Liver (tissue), 8 donors: ENCODE measurements at regions not wholly inside any gene's neighbourhood (a gene's known extent, or its start where the extent isn't known, plus 50 kb on each side); places are given as distances from the start of the nearest gene placed in this dataset.
"Not testable (repeated sequence)": the region's sequence is repeated elsewhere in the genome, so short reads cannot be mapped to it uniquely, and the experiment has no call there.

Source experiments
- DNase-seq: peaks from one replicate; pipeline ENCODE4 v3.0.0-alpha.2; 2017; ENCODE audit warnings: low spot score
- H3K27ac ChIP-seq, 2 donors: one replicate each; pipeline ENCODE4 v1.7.0; 2013; ENCODE audit warnings: inconsistent platforms in 2 of 2, low read length in 2 of 2, control low read depth in 1 of 2, low read depth in 1 of 2, mild to moderate bottlenecking in 1 of 2
- H3K27me3 ChIP-seq, 4 donors: one replicate each; pipeline versions ENCODE4 v1.6.1 to v1.7.0; 2013; ENCODE audit warnings: low read length in 3 of 4, inconsistent platforms in 1 of 4, mild to moderate bottlenecking in 1 of 4, moderate library complexity in 1 of 4; ENCODE audit not compliant: control insufficient read depth in 4 of 4, insufficient read depth in 4 of 4
- H3K36me3 ChIP-seq, 4 donors: one replicate each; pipeline versions ENCODE4 v1.6.1 to v1.7.0; 2013; ENCODE audit warnings: low read length in 3 of 4, mild to moderate bottlenecking in 3 of 4, low read depth in 1 of 4, moderate library complexity in 1 of 4; ENCODE audit not compliant: control insufficient read depth in 4 of 4, insufficient read depth in 3 of 4
- H3K4me1 ChIP-seq, 4 donors: one replicate each; pipeline versions ENCODE4 v1.6.1 to v1.7.0; 2013; ENCODE audit warnings: low read length in 3 of 4, mild to moderate bottlenecking in 3 of 4, moderate library complexity in 1 of 4; ENCODE audit not compliant: control insufficient read depth in 4 of 4, insufficient read depth in 4 of 4
- H3K4me3 ChIP-seq, 3 donors: one replicate each; pipeline versions ENCODE4 v1.6.1 to v1.7.0; 2013; ENCODE audit warnings: low read length in 3 of 3, control low read depth in 1 of 3, low read depth in 1 of 3, mild to moderate bottlenecking in 1 of 3
- H3K9ac ChIP-seq, 2 donors: one replicate each; pipeline ENCODE4 v1.7.0; 2013; ENCODE audit warnings: low read length in 2 of 2, mild to moderate bottlenecking in 2 of 2, moderate library complexity in 2 of 2, control low read depth in 1 of 2, low read depth in 1 of 2
- H3K9me3 ChIP-seq, 4 donors: one replicate each; pipeline versions ENCODE4 v1.6.1 to v1.7.0; 2013; ENCODE audit warnings: low read length in 3 of 4; ENCODE audit not compliant: control insufficient read depth in 4 of 4
- EGR1 ChIP-seq, 2 donors: IDR thresholded peaks; 2 replicates each; pipeline ENCODE4 v1.6.1; 2016 to 2018; ENCODE audit warnings: antibody characterized with exemption in 2 of 2, low read depth in 2 of 2
- FOXA1 ChIP-seq: IDR thresholded peaks from 2 replicates; pipeline ENCODE4 v1.6.1; 2016; ENCODE audit warnings: antibody characterized with exemption
- FOXA2 ChIP-seq: IDR thresholded peaks from 2 replicates; pipeline ENCODE4 v1.6.1; 2016; ENCODE audit warnings: antibody characterized with exemption
- GABPA ChIP-seq, 2 donors: IDR thresholded peaks in 1 of 2; conservative IDR thresholded peaks in 1 of 2; 2 replicates each; pipeline ENCODE4 v1.6.1; 2016; ENCODE audit warnings: antibody characterized with exemption in 2 of 2, mild to moderate bottlenecking in 1 of 2, moderate library complexity in 1 of 2
- HNF4A ChIP-seq, 2 donors: conservative IDR thresholded peaks; 2 replicates each; pipeline ENCODE4 v1.6.1; 2016; ENCODE audit warnings: antibody characterized with exemption in 2 of 2, mild to moderate bottlenecking in 2 of 2
- HNF4G ChIP-seq: IDR thresholded peaks from 2 replicates; pipeline ENCODE4 v1.6.1; 2016; ENCODE audit warnings: antibody characterized with exemption
- NR2F2 ChIP-seq: IDR thresholded peaks from 2 replicates; pipeline ENCODE4 v1.6.1; 2016; ENCODE audit warnings: antibody characterized with exemption
- RAD21 ChIP-seq, 2 donors: IDR thresholded peaks; 2 replicates each; pipeline ENCODE4 v1.6.1; 2016; ENCODE audit warnings: antibody characterized with exemption in 2 of 2, mild to moderate bottlenecking in 2 of 2
- RXRA ChIP-seq, 2 donors: IDR thresholded peaks; 2 replicates each; pipeline ENCODE4 v1.6.1; 2017 to 2018; ENCODE audit warnings: antibody characterized with exemption in 2 of 2, mild to moderate bottlenecking in 1 of 2
- SP1 ChIP-seq: IDR thresholded peaks from 2 replicates; pipeline ENCODE4 v1.6.1; 2018; ENCODE audit warnings: antibody characterized with exemption, mild to moderate bottlenecking
- TAF1 ChIP-seq: conservative IDR thresholded peaks from 2 replicates; pipeline ENCODE4 v1.6.1; 2016; ENCODE audit warnings: antibody characterized with exemption, mild to moderate bottlenecking
- YY1 ChIP-seq: IDR thresholded peaks from 2 replicates; pipeline ENCODE4 v1.6.1; 2016; ENCODE audit warnings: antibody characterized with exemption, mild to moderate bottlenecking
- WGBS: extraction: QIAGEN DNeasy Blood & Tissue Kit; methylation state at CpG from one replicate; pipeline ENCODE4 v1.1.7; 2013; 5-methylcytosine and 5-hydroxymethylcytosine counted together
- TF ChIP-seq, protein P1 (sequence below): IDR thresholded peaks from 2 replicates; pipeline ENCODE4 v1.6.1; 2016; ENCODE audit warnings: antibody characterized with exemption
- TF ChIP-seq, protein P2 (sequence below): IDR thresholded peaks from 2 replicates; pipeline ENCODE4 v1.6.1; 2016; ENCODE audit warnings: antibody characterized with exemption
- TF ChIP-seq, protein P3 (sequence below): IDR thresholded peaks from 2 replicates; pipeline ENCODE4 v1.6.1; 2016; ENCODE audit warnings: antibody characterized with exemption, mild to moderate bottlenecking
- TF ChIP-seq, protein P4 (sequence below): IDR thresholded peaks from 2 replicates; pipeline ENCODE4 v1.6.1; 2016; ENCODE audit warnings: antibody characterized with exemption
- TF ChIP-seq, protein P5 (sequence below): fragments of 150-350 bp; IDR thresholded peaks from 2 replicates; pipeline ENCODE4 v1.5.1; 2017; ENCODE audit warnings: improper control_type of control experiment, low read depth, low read length; ENCODE audit not compliant: missing input control
- donor health status: healthy.
- donor health status: healthy.
- donor health status: healthy.
- donor health status: healthy.
- donor health status: healthy.

DNA sequence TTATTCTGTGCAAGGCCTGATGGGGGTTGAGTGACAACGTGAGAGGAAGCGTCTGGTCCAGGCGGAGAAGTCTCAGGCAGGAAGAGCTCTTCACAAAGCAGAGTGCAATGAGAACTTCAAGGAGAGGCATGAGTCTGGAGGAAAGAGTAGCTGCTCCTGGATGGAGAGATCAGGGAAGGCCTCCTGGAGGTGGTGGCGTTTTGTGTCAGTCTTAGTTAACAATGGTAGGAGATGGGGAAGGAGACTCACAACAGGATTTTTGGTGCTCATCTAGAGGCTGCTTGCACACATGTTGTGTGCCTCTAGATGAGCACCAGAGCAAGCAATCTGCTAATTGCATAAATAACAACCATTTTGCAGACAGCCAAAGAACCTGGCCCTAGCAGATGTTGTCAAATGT is 442.8 kb upstream of the PODXL start:
- no peak overlapping the region for H3K9ac ChIP-seq
- WGBS = 72% methylated on average over 4 of the region's 4 CpGs
- no peaks in the 10 kb centered on the region for H3K9me3 ChIP-seq
- no peaks in the 10 kb centered on the region for H3K27me3 ChIP-seq
- DNase-seq = no peak
- TF ChIP-seq, protein P1, sequence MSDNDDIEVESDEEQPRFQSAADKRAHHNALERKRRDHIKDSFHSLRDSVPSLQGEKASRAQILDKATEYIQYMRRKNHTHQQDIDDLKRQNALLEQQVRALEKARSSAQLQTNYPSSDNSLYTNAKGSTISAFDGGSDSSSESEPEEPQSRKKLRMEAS = no peak
- TF ChIP-seq SP1 = no peak
- no peak for TF ChIP-seq HNF4G
- TF ChIP-seq GABPA (IDR thresholded peaks at IDR 0.05 in 1 of 2, conservative IDR thresholded peaks at IDR 0.05 in 1 of 2) = no peak
- TF ChIP-seq FOXA1 = no peak
- TF ChIP-seq, protein P2, sequence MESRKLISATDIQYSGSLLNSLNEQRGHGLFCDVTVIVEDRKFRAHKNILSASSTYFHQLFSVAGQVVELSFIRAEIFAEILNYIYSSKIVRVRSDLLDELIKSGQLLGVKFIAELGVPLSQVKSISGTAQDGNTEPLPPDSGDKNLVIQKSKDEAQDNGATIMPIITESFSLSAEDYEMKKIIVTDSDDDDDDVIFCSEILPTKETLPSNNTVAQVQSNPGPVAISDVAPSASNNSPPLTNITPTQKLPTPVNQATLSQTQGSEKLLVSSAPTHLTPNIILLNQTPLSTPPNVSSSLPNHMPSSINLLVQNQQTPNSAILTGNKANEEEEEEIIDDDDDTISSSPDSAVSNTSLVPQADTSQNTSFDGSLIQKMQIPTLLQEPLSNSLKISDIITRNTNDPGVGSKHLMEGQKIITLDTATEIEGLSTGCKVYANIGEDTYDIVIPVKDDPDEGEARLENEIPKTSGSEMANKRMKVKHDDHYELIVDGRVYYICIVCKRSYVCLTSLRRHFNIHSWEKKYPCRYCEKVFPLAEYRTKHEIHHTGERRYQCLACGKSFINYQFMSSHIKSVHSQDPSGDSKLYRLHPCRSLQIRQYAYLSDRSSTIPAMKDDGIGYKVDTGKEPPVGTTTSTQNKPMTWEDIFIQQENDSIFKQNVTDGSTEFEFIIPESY = no peak
- TF ChIP-seq, protein P3, sequence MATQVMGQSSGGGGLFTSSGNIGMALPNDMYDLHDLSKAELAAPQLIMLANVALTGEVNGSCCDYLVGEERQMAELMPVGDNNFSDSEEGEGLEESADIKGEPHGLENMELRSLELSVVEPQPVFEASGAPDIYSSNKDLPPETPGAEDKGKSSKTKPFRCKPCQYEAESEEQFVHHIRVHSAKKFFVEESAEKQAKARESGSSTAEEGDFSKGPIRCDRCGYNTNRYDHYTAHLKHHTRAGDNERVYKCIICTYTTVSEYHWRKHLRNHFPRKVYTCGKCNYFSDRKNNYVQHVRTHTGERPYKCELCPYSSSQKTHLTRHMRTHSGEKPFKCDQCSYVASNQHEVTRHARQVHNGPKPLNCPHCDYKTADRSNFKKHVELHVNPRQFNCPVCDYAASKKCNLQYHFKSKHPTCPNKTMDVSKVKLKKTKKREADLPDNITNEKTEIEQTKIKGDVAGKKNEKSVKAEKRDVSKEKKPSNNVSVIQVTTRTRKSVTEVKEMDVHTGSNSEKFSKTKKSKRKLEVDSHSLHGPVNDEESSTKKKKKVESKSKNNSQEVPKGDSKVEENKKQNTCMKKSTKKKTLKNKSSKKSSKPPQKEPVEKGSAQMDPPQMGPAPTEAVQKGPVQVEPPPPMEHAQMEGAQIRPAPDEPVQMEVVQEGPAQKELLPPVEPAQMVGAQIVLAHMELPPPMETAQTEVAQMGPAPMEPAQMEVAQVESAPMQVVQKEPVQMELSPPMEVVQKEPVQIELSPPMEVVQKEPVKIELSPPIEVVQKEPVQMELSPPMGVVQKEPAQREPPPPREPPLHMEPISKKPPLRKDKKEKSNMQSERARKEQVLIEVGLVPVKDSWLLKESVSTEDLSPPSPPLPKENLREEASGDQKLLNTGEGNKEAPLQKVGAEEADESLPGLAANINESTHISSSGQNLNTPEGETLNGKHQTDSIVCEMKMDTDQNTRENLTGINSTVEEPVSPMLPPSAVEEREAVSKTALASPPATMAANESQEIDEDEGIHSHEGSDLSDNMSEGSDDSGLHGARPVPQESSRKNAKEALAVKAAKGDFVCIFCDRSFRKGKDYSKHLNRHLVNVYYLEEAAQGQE = no peak
- no peak for TF ChIP-seq NR2F2
- TF ChIP-seq, protein P4, sequence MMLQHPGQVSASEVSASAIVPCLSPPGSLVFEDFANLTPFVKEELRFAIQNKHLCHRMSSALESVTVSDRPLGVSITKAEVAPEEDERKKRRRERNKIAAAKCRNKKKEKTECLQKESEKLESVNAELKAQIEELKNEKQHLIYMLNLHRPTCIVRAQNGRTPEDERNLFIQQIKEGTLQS = no peak
- TF ChIP-seq RAD21 (IDR thresholded peaks at IDR 0.05) = no peak
- TF ChIP-seq EGR1 (IDR thresholded peaks at IDR 0.05; ENCODE audit: low read depth in 2 of 2) = no peak
- TF ChIP-seq YY1 = no peak
- TF ChIP-seq, protein P5, sequence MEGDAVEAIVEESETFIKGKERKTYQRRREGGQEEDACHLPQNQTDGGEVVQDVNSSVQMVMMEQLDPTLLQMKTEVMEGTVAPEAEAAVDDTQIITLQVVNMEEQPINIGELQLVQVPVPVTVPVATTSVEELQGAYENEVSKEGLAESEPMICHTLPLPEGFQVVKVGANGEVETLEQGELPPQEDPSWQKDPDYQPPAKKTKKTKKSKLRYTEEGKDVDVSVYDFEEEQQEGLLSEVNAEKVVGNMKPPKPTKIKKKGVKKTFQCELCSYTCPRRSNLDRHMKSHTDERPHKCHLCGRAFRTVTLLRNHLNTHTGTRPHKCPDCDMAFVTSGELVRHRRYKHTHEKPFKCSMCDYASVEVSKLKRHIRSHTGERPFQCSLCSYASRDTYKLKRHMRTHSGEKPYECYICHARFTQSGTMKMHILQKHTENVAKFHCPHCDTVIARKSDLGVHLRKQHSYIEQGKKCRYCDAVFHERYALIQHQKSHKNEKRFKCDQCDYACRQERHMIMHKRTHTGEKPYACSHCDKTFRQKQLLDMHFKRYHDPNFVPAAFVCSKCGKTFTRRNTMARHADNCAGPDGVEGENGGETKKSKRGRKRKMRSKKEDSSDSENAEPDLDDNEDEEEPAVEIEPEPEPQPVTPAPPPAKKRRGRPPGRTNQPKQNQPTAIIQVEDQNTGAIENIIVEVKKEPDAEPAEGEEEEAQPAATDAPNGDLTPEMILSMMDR = no peak
- TF ChIP-seq FOXA2 = no peak
- no peak for TF ChIP-seq RXRA (IDR thresholded peaks at IDR 0.05)
- TF ChIP-seq TAF1 = no peak
- H3K36me3 ChIP-seq = no peaks in the 10 kb centered on the region
- H3K4me1 ChIP-seq = no peaks in the 10 kb centered on the region
- no peak overlapping the region for H3K27ac ChIP-seq
- H3K4me3 ChIP-seq = no peak overlapping the region

DNA sequence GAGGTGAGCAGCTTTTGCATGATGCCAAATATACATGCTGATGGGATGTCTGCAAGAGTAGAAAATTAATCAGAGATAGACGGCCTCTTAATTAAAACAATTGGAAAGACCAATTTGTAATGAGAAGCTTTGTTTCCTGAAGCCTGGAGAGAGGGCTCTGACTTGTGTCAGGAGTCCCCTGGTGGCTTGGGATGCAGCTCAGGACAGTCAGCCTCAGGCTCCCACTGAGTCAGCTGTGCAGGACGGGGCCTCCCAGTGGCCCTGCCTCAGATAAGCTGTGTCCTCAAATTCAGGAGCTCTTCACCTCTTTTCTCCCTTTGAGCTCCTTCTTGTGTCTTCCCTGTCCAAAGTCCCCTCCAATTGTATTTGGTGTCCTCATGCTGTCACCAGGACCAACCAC is 438.9 kb upstream of the PODXL start:
- H3K4me3 ChIP-seq = no peak overlapping the region
- H3K27me3 ChIP-seq = no peaks in the 10 kb centered on the region
- H3K27ac ChIP-seq = no peak overlapping the region
- no peaks in the 10 kb centered on the region for H3K9me3 ChIP-seq
- DNase-seq = no peak
- WGBS = 71% methylated on average over 2 of the region's 2 CpGs
- no peak for TF ChIP-seq RXRA (IDR thresholded peaks at IDR 0.05)
- no peak for TF ChIP-seq YY1
- TF ChIP-seq TAF1 = no peak
- no peak for TF ChIP-seq FOXA1
- TF ChIP-seq, protein P3 = no peak
- no peak for TF ChIP-seq FOXA2
- TF ChIP-seq HNF4A (conservative IDR thresholded peaks at IDR 0.05) = no peak
- TF ChIP-seq, protein P1 = no peak
- no peak for TF ChIP-seq HNF4G
- no peak for TF ChIP-seq RAD21 (IDR thresholded peaks at IDR 0.05)
- H3K9ac ChIP-seq = no peak overlapping the region
- H3K4me1 ChIP-seq = no peaks in the 10 kb centered on the region
- no peaks in the 10 kb centered on the region for H3K36me3 ChIP-seq

DNA sequence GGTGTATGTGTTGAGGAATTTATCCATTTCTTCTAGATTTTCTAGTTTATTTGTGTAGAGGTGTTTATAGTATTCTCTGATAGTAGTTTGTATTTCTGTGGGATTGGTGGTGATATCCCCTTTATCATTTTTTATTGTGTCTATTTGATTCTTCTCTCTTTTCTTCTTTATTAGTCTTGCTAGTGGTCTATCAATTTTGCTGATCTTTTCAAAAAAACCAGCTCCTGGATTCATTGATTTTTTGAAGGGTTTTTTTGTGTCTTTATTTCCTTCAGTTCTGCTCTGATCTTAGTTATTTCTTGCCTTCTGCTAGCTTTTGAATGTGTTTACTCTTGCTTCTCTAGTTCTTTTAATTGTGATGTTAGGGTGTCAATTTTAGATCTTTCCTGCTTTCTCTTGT is 424.6 kb upstream of the PODXL start:
- not testable (repeated sequence) for H3K4me3 ChIP-seq, H3K9me3 ChIP-seq, DNase-seq, H3K36me3 ChIP-seq, H3K27ac ChIP-seq, H3K9ac ChIP-seq, H3K4me1 ChIP-seq, H3K27me3 ChIP-seq
